GM12878 (cell line): ENCODE measurements at regions not wholly inside any gene's neighbourhood (a gene's known extent, or its start where the extent isn't known, plus 50 kb on each side); places are given as distances from the start of the nearest gene placed in this dataset.

Source experiments
- ATAC-seq: fragments of 200-7000 bp; cut with Tn5 transposase; 3 replicates; pipeline ENCODE4 v1.9.1; 2020; ENCODE audit warnings: mild to moderate bottlenecking, moderate library complexity
- BruUV-seq: library from RNA; stranded (reverse); fragments of 400-500 nt; replicated peaks from 2 replicates; lab custom pipeline; 2021; lab: Mats Ljungman, UMichigan
- CTCF ChIA-PET: fragments of 300-600 bp; sonication (Branson Sonifier 250); formaldehyde crosslinking; extraction: SDS; loops from one replicate; lab custom pipeline; 2021; ENCODE audit warnings: inconsistent platforms; lab: Yijun Ruan, JAX
- POLR2A ChIA-PET: fragments of 350-600 bp; formaldehyde crosslinking; extraction: SDS; loops from one replicate; lab custom pipeline; 2021; ENCODE audit warnings: inconsistent platforms; lab: Charles Lee
- RAD21 ChIA-PET: fragments of 300-600 bp; sonication (Branson Sonifier 250); formaldehyde crosslinking; loops from one replicate; lab custom pipeline; 2023; ENCODE audit warnings: antibody characterized with exemption; ENCODE audit not compliant: unreplicated experiment; lab: Charles Lee
- SMC1A ChIA-PET: fragments of 300-600 bp; sonication (Branson Sonifier 250); formaldehyde crosslinking; loops from one replicate; lab custom pipeline; 2023; ENCODE audit not compliant: unreplicated experiment, uncharacterized antibody; lab: Charles Lee
- DNase-seq: peaks from one replicate; pipeline ENCODE4 v3.0.0-alpha.2; 2011; ENCODE audit warnings: low read depth, low spot score
- FAIRE-seq: peaks from 3 replicates; lab custom pipeline; 2011; peaks lifted over from hg19 to GRCh38; lab: Jason Lieb, UNC
- H2AFZ ChIP-seq: 2 replicates; pipeline ENCODE4 v1.6.0; 2011; ENCODE audit warnings: low read depth, low read length, control low read depth; ENCODE audit not compliant: control insufficient read depth
- H3K27ac ChIP-seq: 2 replicates; pipeline ENCODE4 v1.5.1; 2011; ENCODE audit warnings: control low read depth; ENCODE audit not compliant: control insufficient read depth, insufficient read depth
- H3K27me3 ChIP-seq, 2 experiments: replicated peaks in 1 of 2; 2 replicates each; pipeline versions ENCODE4 v1.6.0 to v1.6.1; 2011; ENCODE audit warnings: low read length in 1 of 2; ENCODE audit not compliant: control insufficient read depth in 2 of 2, insufficient read depth in 2 of 2
- H3K36me3 ChIP-seq, 2 experiments: 2 replicates each; pipeline ENCODE4 v1.5.1; 2011; ENCODE audit warnings: low read length in 1 of 2; ENCODE audit not compliant: control insufficient read depth in 2 of 2, insufficient read depth in 2 of 2
- H3K4me1 ChIP-seq: 2 replicates; pipeline ENCODE4 v1.6.1; 2011; ENCODE audit warnings: mild to moderate bottlenecking, low read length, moderate library complexity, mixed read lengths; ENCODE audit not compliant: control insufficient read depth, insufficient read depth
- H3K4me2 ChIP-seq: 2 replicates; pipeline ENCODE4 v1.6.0; 2011; ENCODE audit warnings: control low read depth; ENCODE audit not compliant: control insufficient read depth, insufficient read depth
- H3K4me3 ChIP-seq: fragments of 200-600 bp; sonication (generic); 2 replicates; pipeline ENCODE4 v1.5.1; 2016
- H3K79me2 ChIP-seq: 2 replicates; pipeline ENCODE4 v1.6.0; 2011; ENCODE audit warnings: low read length; ENCODE audit not compliant: control insufficient read depth, insufficient read depth
- H3K9ac ChIP-seq: 2 replicates; pipeline ENCODE4 v1.8.0; 2011; ENCODE audit warnings: low read length, control low read depth, mixed read lengths; ENCODE audit not compliant: control insufficient read depth, insufficient read depth
- H3K9me3 ChIP-seq: replicated peaks from 3 replicates; pipeline ENCODE4 v1.5.1; 2011; ENCODE audit warnings: mild to moderate bottlenecking, low read length; ENCODE audit not compliant: control insufficient read depth, insufficient read depth
- H4K20me1 ChIP-seq: 2 replicates; pipeline ENCODE4 v1.6.0; 2011; ENCODE audit not compliant: control insufficient read depth, insufficient read depth
- CHD1 ChIP-seq: IDR thresholded peaks from 2 replicates; pipeline ENCODE4 v1.6.1; 2012; ENCODE audit warnings: low read depth, low read length, improper control_type of control experiment
- ELK1 ChIP-seq: IDR thresholded peaks from 2 replicates; pipeline ENCODE4 v1.6.1; 2012; ENCODE audit warnings: low read depth, low read length, improper control_type of control experiment
- MEF2B ChIP-seq: fragments of 450-650 bp; IDR thresholded peaks from 2 replicates; pipeline ENCODE4 v1.6.1; 2018; ENCODE audit warnings: mild to moderate bottlenecking, moderate library complexity; ENCODE audit not compliant: partially characterized antibody, poor library complexity, severe bottlenecking
- MTA2 ChIP-seq: fragments of 450-650 bp; IDR thresholded peaks from 2 replicates; pipeline ENCODE4 v1.6.1; 2016; ENCODE audit warnings: low read depth, mild to moderate bottlenecking, moderate library complexity
- PML ChIP-seq: IDR thresholded peaks from 2 replicates; pipeline ENCODE4 v1.6.1; 2012; ENCODE audit warnings: low read length, inconsistent platforms
- RAD21 ChIP-seq: IDR thresholded peaks from 2 replicates; pipeline ENCODE4 v1.6.1; 2011; ENCODE audit warnings: mild to moderate bottlenecking, low read depth, low read length, moderate library complexity; ENCODE audit not compliant: insufficient read depth
- REST ChIP-seq: IDR thresholded peaks from 2 replicates; pipeline ENCODE4 v1.6.1; 2012; ENCODE audit warnings: mild to moderate bottlenecking, low read depth, low read length
- SKIL ChIP-seq: fragments of 450-650 bp; IDR thresholded peaks from 2 replicates; pipeline ENCODE4 v1.6.1; 2017; ENCODE audit warnings: mild to moderate bottlenecking, low read depth, inconsistent platforms; ENCODE audit not compliant: poor library complexity, severe bottlenecking
- YBX1 ChIP-seq: fragments of 450-650 bp; IDR thresholded peaks from 2 replicates; pipeline ENCODE4 v1.6.1; 2016; ENCODE audit warnings: antibody characterized with exemption
- ZSCAN29 ChIP-seq: fragments of 450-650 bp; IDR thresholded peaks from 2 replicates; pipeline ENCODE4 v1.6.1; 2017; ENCODE audit warnings: mild to moderate bottlenecking, moderate library complexity
- WGBS: methylation state at CpG from one replicate; pipeline ENCODE4 v1.1.6; 2016; ENCODE audit warnings: low lambda C conversion rate; ENCODE audit not compliant: insufficient replicate concordance, insufficient coverage; ENCODE audit errors: missing lambda C conversion rate; 5-methylcytosine and 5-hydroxymethylcytosine counted together
- in situ Hi-C: fragments of 300-500 bp; cut with MboI; formaldehyde crosslinking; loops from 9 replicates; pipeline ENCODE4 v1.14.3; 2018; ENCODE audit warnings: mixed read lengths
- intact Hi-C: fragments of 100-400 bp; cut with micrococcal nuclease; formaldehyde crosslinking; loops from one replicate; pipeline ENCODE4 v1.14.2; 2022; ENCODE audit not compliant: unreplicated experiment

GRCh38 chr13:102993348-102993747, 72.9 kb downstream of the SLC10A2 start:
- Histone ChIP-seq H3K4me2 (no peak overlapping the region), H4K20me1 (no peaks in the 10 kb centered on the region), H3K4me1 (no peaks in the 10 kb centered on the region), H3K9me3 (peaks cover 12% of the 10 kb centered on the region; the same call in 2 of the 3 replicates), H2AFZ (no peak overlapping the region), H3K27ac (no peak overlapping the region), H3K4me3 (no peak overlapping the region), H3K9ac (no peak overlapping the region), H3K36me3 (no peaks in the 10 kb centered on the region), H3K27me3 (no peaks in the 10 kb centered on the region), H3K79me2 (no peaks in the 10 kb centered on the region)
- FAIRE-seq (no peak), DNase-seq (no peak), ATAC-seq (no peak)
- WGBS: 23% methylated on average over 2 of the region's 2 CpGs
- RAD21 ChIA-PET: interaction anchor here (1.0 kb wide), 1 partner anchor 180 kb away, joined by 3 read pairs; no protein-coding TSS in a partner anchor
- TF ChIP-seq YBX1: no peak
- CTCF ChIA-PET: interaction anchor here (0.5 kb wide), 1 partner anchor 660 kb away, joined by 3 read pairs; no protein-coding TSS in a partner anchor
- BruUV-seq: no TSS peak
- SMC1A ChIA-PET: interaction anchor here (1.0 to 1.7 kb wide), 4 partner anchors 7 to 180 kb away, joined by 3 to 8 read pairs (median 3); no protein-coding TSS in a partner anchor
- intact Hi-C loops (no loop called here), in situ Hi-C loops (no loop called here)
- POLR2A ChIA-PET: interaction anchor here (0.6 to 1.4 kb wide), 2 partner anchors 13 to 70 kb away, joined by 3 to 5 read pairs; no protein-coding TSS in a partner anchor

- CTCF ChIA-PET: interaction anchor here (1.2 kb wide), 1 partner anchor 150 kb away, joined by 3 read pairs; no protein-coding TSS in a partner anchor
- Histone ChIP-seq H3K4me3 (no peak overlapping the region), H3K4me1 (no peaks in the 10 kb centered on the region), H3K27me3 (no peaks in the 10 kb centered on the region), H3K79me2 (no peaks in the 10 kb centered on the region), H3K9ac (no peak overlapping the region), H3K9me3 (peaks cover 5% of the 10 kb centered on the region), H3K27ac (no peak overlapping the region), H2AFZ (no peak overlapping the region), H3K4me2 (no peak overlapping the region), H3K36me3 (no peaks in the 10 kb centered on the region), H4K20me1 (no peaks in the 10 kb centered on the region)
- SMC1A ChIA-PET: interaction anchor here (0.8 kb wide), 1 partner anchor 12 kb away, joined by 4 read pairs; no protein-coding TSS in a partner anchor
- no TSS peak for BruUV-seq
- intact Hi-C loops: no loop called here
- POLR2A ChIA-PET: no interaction called here
- DNase-seq (no peak), ATAC-seq (no peak), FAIRE-seq (no peak)
- RAD21 ChIA-PET: interaction anchor here (1.5 kb wide), 1 partner anchor 12 kb away, joined by 3 read pairs; no protein-coding TSS in a partner anchor
- 60% methylated on average over 5 of the region's 5 CpGs for WGBS
- in situ Hi-C loops: no loop called here
- TF ChIP-seq MTA2: no peak
- no peak for TF ChIP-seq ZSCAN29
- TF ChIP-seq CHD1: no peak
- no peak for TF ChIP-seq PML
- no peak for TF ChIP-seq REST
- no peak for TF ChIP-seq SKIL
- TF ChIP-seq ELK1: no peak
- no peak for TF ChIP-seq MEF2B
- TF ChIP-seq RAD21: no peak
Measured at GRCh38 chr13:102984210-102984609, 82.0 kb downstream of the SLC10A2 start.
